ENCODE measurements at regions not wholly inside any gene's neighbourhood (a gene's known extent, or its start where the extent isn't known, plus 50 kb on each side); places are given as distances from the start of the nearest gene placed in this dataset.

DNA sequence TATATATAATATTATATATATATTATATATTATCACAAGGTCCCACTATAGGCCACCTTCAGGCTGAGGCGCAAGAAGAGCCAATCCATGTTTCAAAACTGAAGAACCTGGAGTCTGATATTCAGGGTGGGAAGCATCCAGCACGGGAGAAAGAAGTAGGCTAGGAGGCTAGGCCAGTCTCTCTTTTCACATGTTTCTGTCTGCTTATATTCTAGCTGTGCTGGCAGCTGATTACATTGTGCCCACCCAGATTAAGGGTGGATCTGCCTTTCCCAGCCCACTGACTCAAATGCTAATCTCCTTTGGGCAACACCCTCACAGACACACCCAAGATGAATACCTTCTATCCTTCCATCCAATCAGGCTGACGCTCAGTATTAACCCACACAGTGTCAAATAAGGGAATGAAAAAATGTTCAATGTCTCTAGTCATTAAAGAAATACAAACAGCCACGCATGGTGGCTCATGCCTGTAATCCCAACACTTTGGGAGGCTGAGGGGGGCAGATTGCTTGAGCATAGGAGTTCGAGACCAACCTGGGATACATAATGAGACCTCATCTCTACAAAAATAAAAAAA, 135.4 kb upstream of the PCBD1 start:
- H3K4me1 Mint-ChIP-seq, result no peaks in the 10 kb centered on the region
- DNase-seq (no peak), ATAC-seq (no peak)
- H3K4me3 Mint-ChIP-seq, result no peak overlapping the region
- peaks cover 7 to 23% (median 12%) of the 10 kb centered on the region in 5 donors for H3K27me3 Mint-ChIP-seq
- H3K9me3 Mint-ChIP-seq, result peaks cover 0 to 11% (median 2%) of the 10 kb centered on the region in 9 donors
- POLR2A ChIA-PET, result no interaction called here
- peaks cover 0 to 5% (median 4%) of the 10 kb centered on the region in 3 donors for H3K36me3 Mint-ChIP-seq
- H3K27ac Mint-ChIP-seq, result no peak overlapping the region

DNA sequence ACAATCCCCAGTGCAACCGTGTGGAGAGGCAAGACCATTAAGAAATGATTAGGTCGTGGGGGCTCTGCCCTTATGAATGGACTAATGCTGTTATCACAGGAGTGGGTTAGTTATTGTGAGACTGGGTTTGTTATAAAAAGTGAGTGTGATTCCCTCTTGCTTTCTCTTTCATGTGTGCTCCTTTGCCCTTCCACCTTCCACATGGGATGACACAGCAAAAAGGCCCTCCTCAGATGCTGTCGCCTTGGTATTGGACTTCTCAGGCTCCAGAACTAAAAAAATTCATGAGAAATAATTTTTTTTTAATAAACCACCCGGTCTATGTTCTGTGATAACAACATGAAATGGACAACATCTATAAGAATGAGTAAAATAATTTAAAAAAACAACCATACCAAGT, 136.1 kb upstream of the PCBD1 start:
- Mint-ChIP-seq H3K9me3 (peaks cover 0 to 11% (median 2%) of the 10 kb centered on the region in 9 donors), H3K4me3 (no peak overlapping the region), H3K27me3 (peaks cover 7 to 23% (median 12%) of the 10 kb centered on the region in 5 donors), H3K36me3 (peaks cover 0 to 5% (median 4%) of the 10 kb centered on the region in 3 donors), H3K4me1 (no peaks in the 10 kb centered on the region), H3K27ac (no peak overlapping the region)
- POLR2A ChIA-PET, result no interaction called here
- DNase-seq (no peak), ATAC-seq (no peak)

DNA sequence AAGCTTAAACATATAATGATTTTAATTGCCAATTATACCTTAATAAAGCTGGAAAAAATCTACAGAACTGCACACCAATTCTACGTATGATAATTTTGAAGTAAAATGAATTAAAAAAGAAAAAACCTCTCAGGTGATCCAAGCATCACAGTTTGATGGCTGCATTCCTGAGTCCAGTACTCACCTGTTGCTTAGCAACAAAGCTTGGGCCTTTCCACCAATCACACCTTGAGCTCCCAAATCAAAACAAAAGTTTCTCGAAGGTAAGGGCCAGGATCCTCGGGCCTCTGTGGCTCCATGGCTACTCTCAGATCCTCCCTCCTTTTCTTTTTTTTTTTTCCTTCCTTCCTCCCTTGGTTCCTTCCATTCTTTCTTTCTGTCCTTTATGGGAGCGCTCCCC, 137.2 kb upstream of the PCBD1 start:
- POLR2A ChIA-PET, result no interaction called here
- H3K27ac Mint-ChIP-seq, result no peak overlapping the region
- peaks cover 0 to 11% (median 2%) of the 10 kb centered on the region in 9 donors for H3K9me3 Mint-ChIP-seq
- H3K4me1 Mint-ChIP-seq, result no peaks in the 10 kb centered on the region
- H3K27me3 Mint-ChIP-seq, result peaks cover 7 to 23% (median 12%) of the 10 kb centered on the region in 5 donors
- H3K36me3 Mint-ChIP-seq, result peaks cover 0 to 5% (median 4%) of the 10 kb centered on the region in 3 donors
- ATAC-seq (no peak), DNase-seq (no peak)
- H3K4me3 Mint-ChIP-seq, result no peak overlapping the region

- no peak for ATAC-seq
- Mint-ChIP-seq H3K9me3 (no peaks in the 10 kb centered on the region), H3K4me3 (no peak overlapping the region), H3K4me1 (no peaks in the 10 kb centered on the region), H3K36me3 (no peaks in the 10 kb centered on the region), H3K27ac (no peak overlapping the region), H3K27me3 (peaks cover 7 to 23% (median 15%) of the 10 kb centered on the region in 5 donors)
- DNase-seq, result no peak
- POLR2A ChIA-PET, result no interaction called here
Measured at GRCh38 chr10:71028066-71028465, 139.7 kb upstream of the PCBD1 start.

DNA sequence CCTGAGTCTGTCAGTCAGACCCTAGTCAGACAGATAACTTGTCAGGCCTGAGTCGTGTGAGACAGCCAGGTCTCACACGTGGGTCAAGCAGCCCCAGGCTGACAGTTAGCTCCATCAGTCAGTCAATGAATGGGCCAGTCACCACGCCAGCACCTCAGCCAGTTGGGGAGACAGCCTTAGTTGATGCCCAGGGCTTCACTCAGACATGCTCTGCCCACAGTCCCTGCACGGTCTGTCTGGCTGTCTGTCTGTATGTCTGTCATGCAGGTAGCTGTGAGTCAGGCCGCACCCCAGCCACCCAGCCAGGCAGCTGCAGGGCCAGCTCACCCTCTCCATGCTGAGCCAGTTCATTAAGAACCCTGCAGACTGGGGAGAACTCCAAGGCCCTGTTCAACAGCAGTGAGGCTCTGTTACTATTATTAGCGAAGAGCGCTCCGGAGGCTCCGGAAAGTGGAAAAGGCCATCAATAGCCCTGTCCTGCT, 141.1 kb upstream of the PCBD1 start:
- Mint-ChIP-seq H3K4me1 (no peaks in the 10 kb centered on the region), H3K4me3 (no peak overlapping the region), H3K27me3 (peaks cover 6 to 23% (median 15%) of the 10 kb centered on the region in 5 donors), H3K27ac (no peak overlapping the region), H3K9me3 (no peaks in the 10 kb centered on the region), H3K36me3 (no peaks in the 10 kb centered on the region)
- POLR2A ChIA-PET, result no interaction called here
- no peak for DNase-seq
- no peak for ATAC-seq

- no peaks in the 10 kb centered on the region for H3K9me3 Mint-ChIP-seq
- no peak for ATAC-seq
- no peaks in the 10 kb centered on the region for H3K4me1 Mint-ChIP-seq
- H3K4me3 Mint-ChIP-seq, result no peak overlapping the region
- no peak overlapping the region for H3K27ac Mint-ChIP-seq
- peaks cover 6 to 23% (median 15%) of the 10 kb centered on the region in 5 donors for H3K27me3 Mint-ChIP-seq
- H3K36me3 Mint-ChIP-seq, result no peaks in the 10 kb centered on the region
- POLR2A ChIA-PET, result no interaction called here
- no peak for DNase-seq
Measured at GRCh38 chr10:71029907-71030306, 141.5 kb upstream of the PCBD1 start.

DNA sequence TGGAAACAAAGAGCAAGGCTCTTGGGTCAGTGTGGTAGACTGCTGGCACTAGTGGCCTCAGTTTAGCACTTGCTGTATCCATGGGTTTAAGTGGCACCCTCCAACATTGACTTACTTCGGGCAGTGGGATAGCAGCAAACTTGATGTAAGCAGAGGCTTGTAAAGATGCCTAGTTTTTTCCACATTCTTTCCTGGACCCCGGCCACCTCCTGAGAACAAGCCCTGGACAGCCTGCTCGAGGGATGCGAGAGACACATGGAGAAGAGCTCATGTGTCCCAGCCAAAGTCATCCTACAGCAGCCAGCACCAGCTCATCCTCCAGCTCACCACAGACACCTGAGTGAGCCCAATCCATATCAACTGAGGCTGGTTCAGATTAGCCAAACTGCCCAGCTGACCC, 142.7 kb upstream of the PCBD1 start:
- POLR2A ChIA-PET, result no interaction called here
- Mint-ChIP-seq H3K36me3 (no peaks in the 10 kb centered on the region), H3K4me1 (no peaks in the 10 kb centered on the region), H3K27me3 (peaks cover 6 to 19% (median 14%) of the 10 kb centered on the region in 5 donors), H3K27ac (no peak overlapping the region), H3K9me3 (no peaks in the 10 kb centered on the region), H3K4me3 (no peak overlapping the region)
- ATAC-seq (no peak), DNase-seq (no peak)

DNA sequence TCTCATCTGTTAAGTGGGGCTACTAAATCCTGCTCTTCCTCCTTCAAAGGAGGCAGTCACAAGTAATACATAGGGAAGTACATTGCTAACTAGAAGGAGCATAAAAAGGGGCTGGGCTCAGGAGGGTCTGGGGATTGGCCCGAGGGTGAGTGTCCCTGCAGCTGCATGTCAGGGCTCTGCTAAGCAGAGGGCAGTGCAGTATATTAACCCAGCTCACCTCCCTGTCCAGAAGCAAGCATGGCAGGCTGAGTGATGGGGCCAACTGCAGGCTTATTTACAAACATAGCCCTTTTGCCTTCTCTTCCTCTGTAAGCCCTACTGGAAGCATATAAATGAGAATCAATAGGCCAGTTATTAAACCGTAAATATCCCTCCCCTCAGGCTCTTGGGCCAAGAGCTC, 143.2 kb upstream of the PCBD1 start:
- POLR2A ChIA-PET, result no interaction called here
- Mint-ChIP-seq H3K4me1 (no peaks in the 10 kb centered on the region), H3K27me3 (peaks cover 4 to 14% (median 8%) of the 10 kb centered on the region in 5 donors), H3K36me3 (no peaks in the 10 kb centered on the region), H3K4me3 (no peak overlapping the region), H3K9me3 (no peaks in the 10 kb centered on the region), H3K27ac (no peak overlapping the region)
- DNase-seq, result no peak
- ATAC-seq, result no peak

DNA sequence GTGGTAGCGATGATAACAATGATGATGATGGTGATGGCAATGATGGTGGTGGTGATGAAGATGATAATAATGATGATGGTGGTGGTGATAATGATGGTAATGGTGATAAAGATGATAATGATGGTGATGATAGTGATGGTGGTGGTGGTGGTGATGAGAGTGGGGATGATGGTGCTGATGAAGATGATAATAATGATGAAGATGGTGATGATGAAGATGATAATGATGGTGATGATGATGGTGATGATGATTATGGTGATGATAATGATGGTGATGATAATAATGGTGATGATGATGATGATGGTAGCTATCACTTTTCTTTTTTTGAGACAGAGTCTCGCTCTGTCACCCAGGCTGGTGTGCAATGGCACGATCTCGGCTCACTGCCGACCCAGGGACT, 144.5 kb upstream of the PCBD1 start:
- Mint-ChIP-seq H3K27me3 (peaks cover 0 to 5% (median 3%) of the 10 kb centered on the region in 5 donors), H3K4me1 (no peaks in the 10 kb centered on the region), H3K4me3 (no peak overlapping the region), H3K36me3 (no peaks in the 10 kb centered on the region), H3K27ac (no peak overlapping the region), H3K9me3 (no peaks in the 10 kb centered on the region)
- POLR2A ChIA-PET, result no interaction called here
- DNase-seq (no peak), ATAC-seq (no peak)

DNA sequence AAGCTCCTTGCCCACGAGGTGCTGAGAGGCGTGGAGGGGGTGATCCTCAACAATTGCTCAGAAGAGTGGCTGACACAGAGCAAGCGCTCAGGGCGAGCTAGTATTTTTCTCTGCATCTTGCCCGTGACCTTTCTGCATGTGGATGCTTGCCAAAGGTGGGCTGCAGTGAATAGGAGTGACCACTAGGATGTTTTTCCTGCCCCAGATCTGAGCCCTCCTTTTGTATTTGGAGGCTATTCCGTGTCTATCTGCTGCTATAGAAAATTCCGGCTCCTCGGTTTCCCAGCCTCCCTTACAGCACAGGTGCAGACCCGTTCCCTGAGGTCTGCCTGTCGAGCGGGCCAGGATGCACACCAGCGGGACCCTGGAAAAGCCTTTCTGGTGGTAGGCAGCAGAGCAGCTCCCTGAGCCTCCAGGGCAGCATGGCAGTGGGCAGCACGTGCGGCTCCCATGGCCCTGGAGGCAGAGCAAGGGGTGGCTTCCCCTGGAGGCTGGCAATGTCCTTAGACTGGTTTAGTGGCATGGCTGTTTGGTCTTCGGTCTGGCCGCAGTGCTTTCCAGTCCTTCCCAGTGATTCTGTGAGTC, 145.1 kb upstream of the PCBD1 start:
- Mint-ChIP-seq H3K4me3 (no peak overlapping the region), H3K27me3 (peaks cover 0 to 5% (median 3%) of the 10 kb centered on the region in 5 donors), H3K4me1 (no peaks in the 10 kb centered on the region), H3K36me3 (no peaks in the 10 kb centered on the region), H3K27ac (no peak overlapping the region), H3K9me3 (no peaks in the 10 kb centered on the region)
- ATAC-seq (no peak), DNase-seq (no peak)
- POLR2A ChIA-PET, result no interaction called here

DNA sequence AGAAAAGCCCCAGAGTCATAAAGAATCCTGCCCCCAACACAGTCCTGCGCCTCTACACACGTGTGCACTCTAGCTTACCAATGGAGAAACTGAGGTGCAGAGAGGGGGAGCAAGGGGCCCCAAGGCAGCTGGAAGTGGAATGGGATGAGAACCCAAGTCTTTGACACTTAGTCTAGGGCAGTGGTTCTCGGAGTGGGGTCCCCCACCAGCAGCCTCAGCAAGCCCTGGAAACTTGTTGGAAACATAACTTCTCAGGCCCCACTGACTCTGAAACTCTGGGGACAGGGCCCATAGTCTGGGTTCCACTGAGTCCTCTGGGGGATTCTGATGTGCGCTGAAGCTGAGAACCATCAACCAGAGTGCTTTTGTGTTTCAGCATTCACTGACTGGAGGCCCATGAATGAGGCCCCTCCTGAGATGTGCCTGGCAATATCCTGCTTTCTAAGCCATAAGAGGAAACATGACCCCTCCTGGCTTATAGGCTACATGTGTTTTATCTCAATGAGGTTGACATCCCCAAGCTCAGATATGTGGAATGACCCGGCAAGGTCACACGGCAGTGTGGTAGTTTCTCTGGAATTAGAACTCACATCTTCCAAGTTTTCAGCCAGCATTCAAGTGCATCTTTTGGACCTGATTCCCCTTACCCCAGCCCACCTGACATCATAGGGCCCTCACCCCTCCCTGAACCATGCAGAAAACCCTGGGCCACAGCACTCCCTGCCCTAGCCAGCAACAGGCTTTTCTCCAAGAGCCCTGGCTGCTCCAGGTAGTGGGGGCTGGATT, 147.3 kb upstream of the PCBD1 start:
- POLR2A ChIA-PET, result no interaction called here
- ATAC-seq (no peak), DNase-seq (no peak)
- Mint-ChIP-seq H3K36me3 (no peaks in the 10 kb centered on the region), H3K4me3 (no peak overlapping the region), H3K4me1 (no peaks in the 10 kb centered on the region), H3K27me3 (peaks cover 0 to 5% (median 3%) of the 10 kb centered on the region in 5 donors), H3K9me3 (no peaks in the 10 kb centered on the region), H3K27ac (no peak overlapping the region)

- Mint-ChIP-seq H3K27ac (no peak overlapping the region), H3K9me3 (no peaks in the 10 kb centered on the region), H3K36me3 (no peaks in the 10 kb centered on the region), H3K27me3 (peaks cover 0 to 5% (median 3%) of the 10 kb centered on the region in 5 donors), H3K4me1 (no peaks in the 10 kb centered on the region), H3K4me3 (no peak overlapping the region)
- no peak for ATAC-seq
- POLR2A ChIA-PET, result no interaction called here
- DNase-seq, result no peak
Measured at GRCh38 chr10:71036297-71036966, 148.1 kb upstream of the PCBD1 start.

DNA sequence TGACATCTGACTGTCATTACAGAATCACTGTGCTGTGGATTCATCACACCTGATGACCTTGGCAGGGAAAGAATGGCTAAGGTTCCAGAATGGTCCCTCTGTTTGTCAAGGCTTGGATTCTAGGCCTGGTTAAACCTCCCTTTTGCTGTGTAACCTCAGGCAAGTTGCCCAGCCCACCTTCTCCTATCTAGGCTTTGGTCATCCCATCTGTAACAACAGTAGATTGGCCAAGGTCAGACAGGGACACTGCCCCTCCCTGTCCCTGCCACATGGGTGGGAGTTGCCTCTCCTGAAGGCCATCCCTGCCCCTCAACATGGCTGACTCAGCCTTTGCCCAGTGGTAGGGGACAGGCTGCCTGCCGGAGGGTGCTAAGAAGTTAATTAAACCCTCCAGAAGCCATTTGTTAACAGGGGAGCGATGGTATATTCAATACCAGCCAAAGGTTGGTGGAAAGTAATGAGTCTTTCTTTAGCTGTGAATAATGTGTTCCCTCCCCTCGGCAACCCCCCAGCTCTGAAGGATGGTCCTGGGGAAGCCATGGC, 149.8 kb upstream of the PCBD1 start:
- Mint-ChIP-seq H3K4me1 (no peaks in the 10 kb centered on the region), H3K27me3 (peaks cover 0 to 4% (median 0%) of the 10 kb centered on the region in 5 donors), H3K9me3 (no peaks in the 10 kb centered on the region), H3K36me3 (no peaks in the 10 kb centered on the region), H3K4me3 (no peak overlapping the region), H3K27ac (peak overlapping the region in 1 of 10 donors; percentile 17)
- POLR2A ChIA-PET, result no interaction called here
- ATAC-seq, result no peak
- no peak for DNase-seq

All from naive thymus-derived CD8-positive, alpha-beta T cell (primary cell).